GM19240 (cell line): ENCODE measurements at regions not wholly inside any gene's neighbourhood (a gene's known extent, or its start where the extent isn't known, plus 50 kb on each side); places are given as distances from the start of the nearest gene placed in this dataset.

ENCODE experiments used
- DNase-seq: peaks from one replicate; pipeline ENCODE4 v3.0.0; 2011; ENCODE audit warnings: low spot score; ENCODE audit not compliant: insufficient read length

DNA sequence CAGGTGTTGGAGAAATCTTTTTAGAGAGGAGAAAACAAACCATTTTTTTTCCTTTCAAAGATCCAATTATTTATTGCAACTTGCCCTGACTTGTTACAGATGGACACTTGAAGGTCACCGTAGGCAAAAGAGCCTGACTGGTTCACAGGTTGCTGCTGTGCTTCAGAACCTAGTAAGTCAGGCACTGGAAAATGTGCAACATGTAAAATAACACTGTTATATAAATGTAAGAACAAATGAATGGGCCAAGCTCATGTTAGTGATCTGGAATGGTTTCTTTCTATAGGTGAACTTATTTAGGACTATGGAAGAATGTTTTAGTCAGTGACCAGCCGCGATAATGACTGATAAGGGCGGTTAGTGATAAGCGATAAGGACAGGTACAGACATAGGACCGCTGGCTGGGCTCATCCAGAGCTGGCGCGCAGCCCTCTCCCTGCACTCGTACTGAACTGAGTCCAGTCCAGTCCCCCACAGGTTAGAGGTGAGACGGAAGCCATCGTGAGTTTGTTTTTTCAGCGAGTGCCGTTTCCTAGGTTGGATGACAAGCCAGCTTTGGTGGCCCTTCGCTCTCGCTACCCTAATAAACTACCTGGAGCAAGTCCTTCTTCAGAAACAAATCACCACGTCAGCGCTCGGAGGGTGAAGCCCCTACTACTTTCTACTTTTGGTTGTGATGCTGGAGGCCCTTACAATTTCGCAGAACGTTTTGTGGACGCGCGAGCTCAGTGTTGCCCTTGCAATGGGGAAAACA, 94.4 kb upstream of the PRDM1 start:
- DNase-seq: no peak

DNA sequence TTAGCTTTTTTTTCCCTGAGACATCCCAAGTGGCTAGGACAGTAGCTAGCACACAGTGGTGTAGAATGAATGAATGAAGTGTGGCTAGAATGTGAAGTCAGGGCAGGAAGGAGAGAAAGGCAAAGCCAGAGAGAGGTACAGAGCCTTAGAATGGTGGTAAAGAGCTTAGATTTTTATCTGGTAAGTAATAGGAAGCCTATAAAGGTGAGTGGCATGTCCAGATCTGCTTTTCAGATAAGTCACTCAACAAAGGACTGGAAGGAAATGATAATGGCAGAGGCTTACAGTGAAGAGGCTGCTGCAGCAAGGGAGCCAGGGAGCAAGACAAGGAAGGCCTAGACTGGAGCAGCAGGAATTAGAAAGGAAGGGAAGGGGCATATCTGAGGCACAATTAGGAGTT, 96.0 kb upstream of the PRDM1 start:
- no peak for DNase-seq

DNA sequence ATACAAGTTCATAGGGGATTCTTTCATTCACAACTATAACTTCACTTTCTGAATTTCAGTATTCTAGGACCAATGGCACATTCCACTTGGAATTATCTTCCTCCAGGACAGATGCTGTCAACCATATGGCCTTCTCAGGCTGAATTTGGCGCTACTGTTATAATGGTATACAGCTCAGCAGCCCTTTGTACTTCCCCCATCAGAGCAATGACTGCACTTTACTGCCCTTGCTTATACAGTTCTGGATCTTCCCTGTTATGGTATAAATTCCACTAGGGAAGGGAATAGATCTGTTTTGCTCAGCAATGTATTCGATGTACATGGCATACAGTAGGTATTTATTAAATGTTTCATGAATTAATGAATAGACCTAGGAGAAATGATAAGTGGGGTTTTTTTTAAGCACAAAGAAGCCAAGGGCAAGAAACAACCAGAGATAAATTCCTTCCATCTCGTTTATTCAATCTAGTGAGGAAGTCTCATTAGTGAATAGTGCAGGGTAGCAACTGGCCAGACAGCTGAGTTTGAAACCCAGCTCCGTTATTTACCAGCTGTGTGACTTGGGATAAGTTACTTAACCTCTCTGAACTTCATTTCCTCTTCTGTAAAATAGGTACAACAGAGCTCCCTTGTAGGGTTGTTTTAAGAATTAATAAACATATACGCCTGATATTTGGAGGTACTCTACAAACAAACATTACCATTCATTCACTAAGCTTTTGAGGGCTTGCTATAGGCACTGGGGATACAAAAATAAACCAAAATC, 97.1 kb upstream of the PRDM1 start:
- DNase-seq: no peak

GRCh38 chr6:105988321-105988720, 97.8 kb upstream of the PRDM1 start:
- DNase-seq: no peak

GRCh38 chr6:105987516-105987915, 98.6 kb upstream of the PRDM1 start:
- no peak for DNase-seq

- DNase-seq: no peak
Measured at GRCh38 chr6:105986998-105987397, 99.1 kb upstream of the PRDM1 start.

DNA sequence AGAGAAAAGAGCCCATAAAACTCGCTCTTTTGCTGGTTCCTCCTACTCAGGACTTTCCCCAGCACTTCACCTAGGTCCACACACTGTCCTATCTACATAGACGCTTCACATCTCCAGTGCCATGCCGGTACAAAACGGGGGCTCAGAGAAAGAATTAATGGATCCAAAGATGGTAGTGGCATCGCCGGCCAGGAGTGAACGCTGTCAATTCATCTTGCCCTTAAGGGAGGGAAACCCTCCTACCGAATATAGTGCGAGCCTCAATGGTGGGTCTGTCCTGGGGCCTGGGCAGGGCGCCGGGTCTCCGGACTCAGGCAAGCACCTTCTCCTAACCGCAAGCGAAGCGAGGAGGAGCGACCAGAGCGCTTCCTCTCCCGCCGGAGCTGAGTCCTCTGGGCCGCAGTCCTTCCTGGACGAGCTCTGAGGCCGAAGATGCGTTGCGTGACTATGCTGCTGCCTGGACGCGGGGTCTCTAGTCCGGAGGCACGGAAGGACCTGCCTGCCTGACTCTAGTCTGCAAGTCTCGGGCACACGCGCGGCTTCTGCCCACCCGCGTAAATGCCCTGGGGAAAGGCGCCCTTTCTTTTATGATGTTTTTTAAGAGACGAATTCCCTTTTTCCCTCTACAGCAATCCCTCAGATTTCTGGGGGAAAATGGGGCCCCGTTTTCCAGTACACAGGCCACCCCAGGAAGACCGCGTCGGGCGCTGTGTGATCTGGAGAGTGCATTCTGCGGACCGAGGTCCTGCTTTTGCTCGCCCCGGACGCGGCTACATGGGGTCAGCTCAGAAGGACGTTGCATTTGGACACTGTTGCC, 100.1 kb upstream of the PRDM1 start:
- no peak for DNase-seq

GRCh38 chr6:105985098-105985815, 100.9 kb upstream of the PRDM1 start:
- DNase-seq: no peak

GRCh38 chr6:105983763-105984162, 102.4 kb upstream of the PRDM1 start:
- no peak for DNase-seq

DNA sequence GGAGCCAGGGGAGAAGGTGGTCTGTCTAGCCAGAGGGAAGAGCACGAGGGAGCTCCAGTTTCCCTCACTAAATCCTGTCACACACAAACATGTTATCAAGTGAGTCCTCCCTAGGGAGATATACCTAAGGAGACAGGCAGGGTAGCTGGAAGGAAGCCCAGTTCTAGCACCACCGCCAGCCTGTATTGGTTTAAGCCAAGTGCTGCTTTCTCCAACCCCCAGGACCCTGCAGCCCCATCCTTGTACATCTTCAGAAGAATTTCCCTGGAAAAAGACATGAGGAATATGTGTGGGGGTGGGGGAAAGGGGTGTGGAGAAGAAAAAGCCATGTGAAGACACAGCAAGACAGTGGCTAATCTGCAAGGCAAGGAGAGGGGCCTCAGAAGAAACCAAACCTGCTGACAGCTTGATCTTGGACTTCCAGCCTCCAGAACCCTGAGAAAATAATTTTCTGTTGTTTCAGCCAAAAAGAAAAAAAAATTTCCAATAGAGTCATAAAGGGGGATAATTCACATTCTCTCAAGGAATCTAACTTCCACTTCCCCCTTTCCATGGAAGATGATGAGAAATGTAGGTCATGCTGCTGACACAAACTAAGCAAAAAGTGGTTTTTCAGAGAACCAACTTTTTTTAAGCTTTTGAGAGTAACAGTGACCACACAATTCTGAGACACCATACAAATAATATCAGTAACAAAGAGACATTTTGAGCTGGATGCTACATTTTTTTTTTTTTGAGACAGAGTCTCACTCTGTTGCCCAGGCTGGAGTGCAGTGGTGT, 103.2 kb upstream of the PRDM1 start:
- no peak for DNase-seq

- DNase-seq: no peak
Measured at GRCh38 chr6:105981888-105982358, 104.2 kb upstream of the PRDM1 start.

- no peak for DNase-seq
Measured at GRCh38 chr6:105981002-105981887, 104.9 kb upstream of the PRDM1 start.

DNA sequence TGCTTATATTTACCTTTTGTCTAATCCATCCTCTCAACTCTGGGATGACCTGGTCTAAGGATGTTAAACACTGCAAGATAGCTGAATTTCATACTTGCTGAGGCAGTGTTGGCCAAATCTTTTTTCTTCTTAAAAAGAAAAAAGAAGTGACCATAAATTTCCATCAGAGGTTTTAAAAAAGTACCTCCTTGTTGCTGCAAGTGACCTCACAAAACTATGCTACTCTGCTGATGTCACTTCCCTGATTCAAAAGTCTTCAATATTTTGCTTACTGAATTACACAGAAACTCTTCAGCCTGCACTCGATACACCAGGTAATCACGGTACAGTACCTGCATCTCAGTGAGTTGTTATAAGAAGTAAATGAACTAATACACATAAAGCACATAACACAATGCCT, 107.2 kb upstream of the PRDM1 start:
- DNase-seq: no peak

DNA sequence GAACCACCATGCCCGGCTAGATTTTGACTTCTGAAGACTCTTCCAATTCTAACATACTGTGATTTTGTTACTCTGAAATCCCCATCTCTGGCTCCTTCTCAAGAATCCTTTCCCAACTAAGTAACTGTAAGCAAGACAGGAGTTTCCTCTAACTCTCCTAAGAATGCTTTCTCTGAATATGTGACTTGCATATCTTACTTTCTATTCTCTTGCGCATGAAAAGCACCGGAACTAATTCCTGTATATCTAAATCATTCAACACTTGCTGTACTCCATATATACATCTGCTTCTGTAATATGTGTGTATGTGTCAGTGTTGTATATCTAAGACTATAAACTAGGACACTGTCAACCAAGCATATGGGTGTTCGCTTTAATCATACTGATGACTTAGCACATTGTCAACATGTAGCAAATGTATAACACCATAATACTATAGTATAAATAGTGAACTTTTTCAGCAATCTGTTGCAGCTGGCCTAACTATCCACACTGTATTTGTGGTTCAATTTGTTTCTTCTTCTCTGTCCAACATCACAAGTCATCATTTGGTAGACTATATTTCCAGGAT, 108.1 kb upstream of the PRDM1 start:
- DNase-seq: no peak

- DNase-seq: no peak
Measured at GRCh38 chr6:105974986-105975385, 111.2 kb upstream of the PRDM1 start.

GRCh38 chr6:105972440-105972839, 113.7 kb upstream of the PRDM1 start:
- DNase-seq: no peak

- DNase-seq: no peak
Measured at GRCh38 chr6:105968603-105969333, 117.4 kb upstream of the PRDM1 start.

- no peak for DNase-seq
Measured at GRCh38 chr6:105967917-105968602, 118.1 kb upstream of the PRDM1 start.
